ENCODE measurements at regions not wholly inside any gene's neighbourhood (a gene's known extent, or its start where the extent isn't known, plus 50 kb on each side); places are given as distances from the start of the nearest gene placed in this dataset.

- DNase-seq (ENCODE audit: low read depth, low spot score): no peak
These were observed 145.9 kb upstream of the POU1F1 start for GRCh38 chr3:87422333-87422732.

GRCh38 chr3:87420171-87420570, 143.8 kb upstream of the POU1F1 start:
- no peak for DNase-seq (ENCODE audit: low read depth, low spot score)

GRCh38 chr3:87414271-87414670, 137.9 kb upstream of the POU1F1 start:
- DNase-seq (ENCODE audit: low read depth, low spot score): no peak

- no peak for DNase-seq (ENCODE audit: low read depth, low spot score)
These were observed 137.4 kb upstream of the POU1F1 start for GRCh38 chr3:87413814-87414213.

GRCh38 chr3:87410110-87410509, 133.7 kb upstream of the POU1F1 start:
- DNase-seq (ENCODE audit: low read depth, low spot score): no peak

- no peak for DNase-seq (ENCODE audit: low read depth, low spot score)
These were observed 121.9 kb upstream of the POU1F1 start for GRCh38 chr3:87398168-87398801.

GRCh38 chr3:87397211-87397610, 120.8 kb upstream of the POU1F1 start:
- no peak for DNase-seq (ENCODE audit: low read depth, low spot score)

GRCh38 chr3:87390821-87391220, 114.4 kb upstream of the POU1F1 start:
- DNase-seq (ENCODE audit: low read depth, low spot score): no peak

GRCh38 chr3:87390353-87390752, 114.0 kb upstream of the POU1F1 start:
- DNase-seq (ENCODE audit: low read depth, low spot score): peak; percentile 64

- DNase-seq (ENCODE audit: low read depth, low spot score): no peak
These were observed 98.9 kb upstream of the POU1F1 start for GRCh38 chr3:87375231-87375682.

GRCh38 chr3:87370007-87370406, 93.6 kb upstream of the POU1F1 start:
- DNase-seq (ENCODE audit: low read depth, low spot score): no peak

GRCh38 chr3:87367736-87368135, 91.4 kb upstream of the POU1F1 start:
- no peak for DNase-seq (ENCODE audit: low read depth, low spot score)

GRCh38 chr3:87363721-87364120, 87.3 kb upstream of the POU1F1 start:
- no peak for DNase-seq (ENCODE audit: low read depth, low spot score)

GRCh38 chr3:87361956-87362355, 85.6 kb upstream of the POU1F1 start:
- no peak for DNase-seq (ENCODE audit: low read depth, low spot score)

- DNase-seq (ENCODE audit: low read depth, low spot score): no peak
These were observed 84.9 kb upstream of the POU1F1 start for GRCh38 chr3:87361271-87361670.

GRCh38 chr3:87359826-87360225, 83.4 kb upstream of the POU1F1 start:
- DNase-seq (ENCODE audit: low read depth, low spot score): peak; percentile 4

GRCh38 chr3:87359025-87359424, 82.6 kb upstream of the POU1F1 start:
- no peak for DNase-seq (ENCODE audit: low read depth, low spot score)

- no peak for DNase-seq (ENCODE audit: low read depth, low spot score)
These were observed 81.7 kb upstream of the POU1F1 start for GRCh38 chr3:87358066-87358465.

GRCh38 chr3:87354398-87354797, 78.0 kb upstream of the POU1F1 start:
- no peak for DNase-seq (ENCODE audit: low read depth, low spot score)

GRCh38 chr3:87351937-87352336, 75.6 kb upstream of the POU1F1 start:
- no peak for DNase-seq (ENCODE audit: low read depth, low spot score)

GRCh38 chr3:87350367-87351199, 74.2 kb upstream of the POU1F1 start:
- DNase-seq (ENCODE audit: low read depth, low spot score): no peak

GRCh38 chr3:87349833-87350232, 73.4 kb upstream of the POU1F1 start:
- DNase-seq (ENCODE audit: low read depth, low spot score): no peak

GRCh38 chr3:87336761-87337160, 60.4 kb upstream of the POU1F1 start:
- DNase-seq (ENCODE audit: low read depth, low spot score): no peak

Data from ELF-1 (cell line).